ENCODE measurements at regions not wholly inside any gene's neighbourhood (a gene's known extent, or its start where the extent isn't known, plus 50 kb on each side); places are given as distances from the start of the nearest gene placed in this dataset.

DNA sequence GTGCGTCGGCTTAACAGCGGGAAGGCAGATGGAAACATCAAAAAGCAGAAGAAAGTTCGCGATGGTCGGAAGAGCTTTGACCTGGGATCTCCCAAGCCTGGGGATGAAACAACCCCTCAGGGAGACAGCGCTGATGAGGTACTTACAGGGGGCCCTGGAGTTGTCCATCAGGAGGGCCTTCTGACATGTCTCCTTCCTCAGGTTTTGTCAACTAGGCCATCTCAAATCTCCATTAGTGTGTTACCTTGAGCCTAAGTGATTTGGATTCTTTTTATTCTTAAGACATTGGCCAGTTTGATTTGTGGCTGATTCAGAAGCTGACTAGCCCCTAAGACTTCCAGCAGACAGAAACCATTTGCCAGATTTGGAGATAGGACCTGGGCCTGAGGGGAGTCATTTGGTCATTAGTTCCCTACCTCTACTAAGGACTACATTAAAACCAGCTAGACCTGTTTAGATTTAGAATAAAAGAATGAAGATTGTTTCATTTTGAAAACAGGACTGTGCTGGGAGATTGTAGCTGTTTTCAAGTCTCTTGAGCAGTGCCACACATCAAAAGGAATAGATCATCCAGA, 97.6 kb upstream of the UMPS start:
- Histone ChIP-seq H3K36me3 (replicated peaks in 1 of 2; ENCODE audit: control insufficient read depth in 1 of 2, insufficient read depth in 2 of 2, low read length in 2 of 2) (no peaks in the 10 kb centered on the region), H3K4me3 (replicated peaks in 1 of 3; ENCODE audit: low read depth in 2 of 3, low read length in 3 of 3) (no peak overlapping the region), H3K27ac (ENCODE audit: low read depth in 1 of 2, low read length in 2 of 2) (no peak overlapping the region), H3K27me3 (ENCODE audit: control insufficient read depth in 2 of 2, insufficient read depth in 2 of 2, low read length in 2 of 2) (no peaks in the 10 kb centered on the region), H2AFZ (ENCODE audit: insufficient read depth, low read depth, low read length, poor library complexity, severe bottlenecking) (no peak overlapping the region), H3K9ac (ENCODE audit: insufficient read depth, low read length, poor library complexity, severe bottlenecking) (no peak overlapping the region), H3K4me2 (replicated peaks; ENCODE audit: extremely low read depth, low read length, poor library complexity, severe bottlenecking) (no peak overlapping the region), H3K9me3 (replicated peaks in 1 of 2; ENCODE audit: control insufficient read depth in 1 of 2, insufficient read depth in 1 of 2, low read length in 2 of 2) (no peaks in the 10 kb centered on the region), H3K79me2 (ENCODE audit: insufficient read depth, low read length) (no peaks in the 10 kb centered on the region), H3K4me1 (ENCODE audit: control insufficient read depth in 1 of 2, insufficient read depth in 2 of 2, low read length in 2 of 2) (no peaks in the 10 kb centered on the region), H4K20me1 (ENCODE audit: insufficient read depth, low read length) (no peaks in the 10 kb centered on the region)
- peaks cover 0 to 2% (median 0%) of the 10 kb centered on the region in 7 donors for H3K9me3 Mint-ChIP-seq
- intact Hi-C loops (cut with micrococcal nuclease) = no loop called here
- no peaks in the 10 kb centered on the region for H3K36me3 Mint-ChIP-seq
- H3K4me1 Mint-ChIP-seq = peaks cover 15% of the 10 kb centered on the region
- WGBS (ENCODE audit: insufficient coverage) = 100% methylated on average over 7 of the region's 7 CpGs
- no peak for DNase-seq
- TF ChIP-seq, protein P1, sequence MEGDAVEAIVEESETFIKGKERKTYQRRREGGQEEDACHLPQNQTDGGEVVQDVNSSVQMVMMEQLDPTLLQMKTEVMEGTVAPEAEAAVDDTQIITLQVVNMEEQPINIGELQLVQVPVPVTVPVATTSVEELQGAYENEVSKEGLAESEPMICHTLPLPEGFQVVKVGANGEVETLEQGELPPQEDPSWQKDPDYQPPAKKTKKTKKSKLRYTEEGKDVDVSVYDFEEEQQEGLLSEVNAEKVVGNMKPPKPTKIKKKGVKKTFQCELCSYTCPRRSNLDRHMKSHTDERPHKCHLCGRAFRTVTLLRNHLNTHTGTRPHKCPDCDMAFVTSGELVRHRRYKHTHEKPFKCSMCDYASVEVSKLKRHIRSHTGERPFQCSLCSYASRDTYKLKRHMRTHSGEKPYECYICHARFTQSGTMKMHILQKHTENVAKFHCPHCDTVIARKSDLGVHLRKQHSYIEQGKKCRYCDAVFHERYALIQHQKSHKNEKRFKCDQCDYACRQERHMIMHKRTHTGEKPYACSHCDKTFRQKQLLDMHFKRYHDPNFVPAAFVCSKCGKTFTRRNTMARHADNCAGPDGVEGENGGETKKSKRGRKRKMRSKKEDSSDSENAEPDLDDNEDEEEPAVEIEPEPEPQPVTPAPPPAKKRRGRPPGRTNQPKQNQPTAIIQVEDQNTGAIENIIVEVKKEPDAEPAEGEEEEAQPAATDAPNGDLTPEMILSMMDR (IDR thresholded peaks at IDR 0.05) = no peak
- peak overlapping the region in 1 of 7 donors; percentile 31 for H3K27ac Mint-ChIP-seq
- H3K27me3 Mint-ChIP-seq (ENCODE audit: low read depth in 3 of 3) = peaks cover 0 to 2% (median 1%) of the 10 kb centered on the region in 3 donors
- no peak overlapping the region for H3K4me3 Mint-ChIP-seq

DNA sequence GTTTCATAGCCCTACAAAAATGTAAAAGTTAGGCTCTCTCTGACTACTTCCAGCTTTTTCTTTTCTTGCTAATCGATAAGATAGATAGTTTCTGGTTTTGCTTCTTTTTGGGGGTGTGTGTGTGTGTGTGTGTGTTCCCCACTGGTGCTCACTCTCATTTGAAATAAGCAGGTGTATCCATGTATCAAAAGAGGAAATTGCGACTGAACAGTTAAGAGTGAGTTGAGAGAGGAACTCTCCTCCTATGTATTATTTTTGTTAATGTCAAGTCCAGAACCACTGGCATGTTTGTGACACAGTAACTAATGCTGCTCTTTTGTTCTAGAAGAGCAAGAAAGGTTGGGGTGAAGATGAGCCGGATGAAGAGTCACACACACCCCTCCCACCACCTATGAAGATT, 96.7 kb upstream of the UMPS start:
- Histone ChIP-seq H3K27me3 (ENCODE audit: control insufficient read depth in 2 of 2, insufficient read depth in 2 of 2, low read length in 2 of 2) (no peaks in the 10 kb centered on the region), H3K9ac (ENCODE audit: insufficient read depth, low read length, poor library complexity, severe bottlenecking) (no peak overlapping the region), H3K79me2 (ENCODE audit: insufficient read depth, low read length) (no peaks in the 10 kb centered on the region), H4K20me1 (ENCODE audit: insufficient read depth, low read length) (no peaks in the 10 kb centered on the region), H3K4me3 (replicated peaks in 1 of 3; ENCODE audit: low read depth in 2 of 3, low read length in 3 of 3) (no peak overlapping the region), H3K4me2 (replicated peaks; ENCODE audit: extremely low read depth, low read length, poor library complexity, severe bottlenecking) (no peak overlapping the region), H3K4me1 (ENCODE audit: control insufficient read depth in 1 of 2, insufficient read depth in 2 of 2, low read length in 2 of 2) (no peaks in the 10 kb centered on the region), H3K36me3 (replicated peaks in 1 of 2; ENCODE audit: control insufficient read depth in 1 of 2, insufficient read depth in 2 of 2, low read length in 2 of 2) (no peaks in the 10 kb centered on the region), H2AFZ (ENCODE audit: insufficient read depth, low read depth, low read length, poor library complexity, severe bottlenecking) (no peak overlapping the region), H3K9me3 (replicated peaks in 1 of 2; ENCODE audit: control insufficient read depth in 1 of 2, insufficient read depth in 1 of 2, low read length in 2 of 2) (no peaks in the 10 kb centered on the region), H3K27ac (ENCODE audit: low read depth in 1 of 2, low read length in 2 of 2) (no peak overlapping the region)
- Mint-ChIP-seq H3K27me3 (ENCODE audit: low read depth in 3 of 3) (peaks cover 0 to 2% (median 1%) of the 10 kb centered on the region in 3 donors), H3K9me3 (peaks cover 0 to 2% (median 0%) of the 10 kb centered on the region in 7 donors), H3K4me1 (peaks cover 15% of the 10 kb centered on the region), H3K4me3 (no peak overlapping the region), H3K36me3 (no peaks in the 10 kb centered on the region), H3K27ac (no peak overlapping the region)
- no peak for DNase-seq
- WGBS (ENCODE audit: insufficient coverage) = no CpG with 5 or more reads among the region's 3 CpGs
- TF ChIP-seq, protein P1 (IDR thresholded peaks at IDR 0.05) = no peak
- intact Hi-C loops (cut with micrococcal nuclease) = no loop called here

All from CD14-positive monocyte (primary cell).